Osteocyte (in vitro differentiated cells): ENCODE measurements at regions not wholly inside any gene's neighbourhood (a gene's known extent, or its start where the extent isn't known, plus 50 kb on each side); places are given as distances from the start of the nearest gene placed in this dataset.

Experiments
- DNase-seq: peaks from one replicate; pipeline ENCODE4 v3.0.0; 2021; ENCODE audit warnings: mixed read lengths; ENCODE audit not compliant: unreplicated experiment; ENCODE audit errors: extremely low spot score
- H3K27ac Mint-ChIP-seq: one replicate; pipeline ENCODE4 v1.8.0; 2021; ENCODE audit warnings: mild to moderate bottlenecking, mixed read lengths; ENCODE audit not compliant: unreplicated experiment
- H3K27me3 Mint-ChIP-seq: one replicate; pipeline ENCODE4 v1.8.0; 2021; ENCODE audit warnings: mixed read lengths; ENCODE audit not compliant: unreplicated experiment
- H3K36me3 Mint-ChIP-seq: one replicate; pipeline ENCODE4 v1.8.0; 2021; ENCODE audit warnings: mixed read lengths; ENCODE audit not compliant: unreplicated experiment
- H3K4me1 Mint-ChIP-seq: one replicate; pipeline ENCODE4 v1.8.0; 2021; ENCODE audit warnings: mixed read lengths; ENCODE audit not compliant: unreplicated experiment
- H3K4me3 Mint-ChIP-seq: one replicate; pipeline ENCODE4 v1.8.0; 2021; ENCODE audit warnings: mild to moderate bottlenecking, moderate library complexity, mixed read lengths; ENCODE audit not compliant: unreplicated experiment
- H3K9me3 Mint-ChIP-seq: one replicate; pipeline ENCODE4 v1.8.0; 2021; ENCODE audit warnings: mixed read lengths; ENCODE audit not compliant: unreplicated experiment
- TF ChIP-seq, protein P1 (sequence below): fragments of 200-600 bp; sonication (generic); IDR thresholded peaks from 2 replicates; pipeline ENCODE4 v1.5.0; 2021; ENCODE audit warnings: antibody characterized with exemption, mild to moderate bottlenecking, moderate library complexity

DNA sequence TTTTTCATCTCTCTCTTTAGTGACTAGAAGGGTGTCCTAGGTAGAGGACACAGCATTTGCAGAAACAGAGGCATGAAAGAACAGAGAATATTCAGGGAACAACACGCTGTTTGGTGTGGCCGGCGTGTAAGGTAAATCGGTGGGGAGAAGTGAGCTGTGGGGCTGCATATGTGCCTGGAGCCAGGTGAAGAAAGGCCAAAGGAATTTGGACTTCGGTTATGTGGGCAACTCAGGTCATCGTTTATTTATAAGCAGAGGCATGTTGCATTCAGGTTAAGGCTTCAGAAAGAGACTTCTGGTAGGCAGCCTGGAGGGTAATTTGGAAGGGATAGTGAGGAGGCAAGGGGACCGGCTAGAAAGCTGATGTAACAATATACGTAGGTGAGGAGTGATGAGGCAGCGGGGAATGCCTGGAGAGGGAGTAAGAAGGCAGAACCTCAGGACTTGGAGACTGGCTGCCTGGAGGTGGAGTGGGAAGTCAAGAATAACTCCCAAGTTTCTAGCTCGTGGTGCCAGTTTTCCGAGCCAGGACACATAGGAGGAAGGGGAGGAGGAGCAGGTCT lies 64.1 kb upstream of the ACOT11 start:
- DNase-seq = no peak
- H3K27me3 Mint-ChIP-seq = peaks cover 12% of the 10 kb centered on the region
- H3K36me3 Mint-ChIP-seq = no peaks in the 10 kb centered on the region
- H3K4me3 Mint-ChIP-seq = no peak overlapping the region
- H3K9me3 Mint-ChIP-seq = no peaks in the 10 kb centered on the region
- no peak overlapping the region for H3K27ac Mint-ChIP-seq
- H3K4me1 Mint-ChIP-seq = peaks cover 31% of the 10 kb centered on the region
- TF ChIP-seq, protein P1, sequence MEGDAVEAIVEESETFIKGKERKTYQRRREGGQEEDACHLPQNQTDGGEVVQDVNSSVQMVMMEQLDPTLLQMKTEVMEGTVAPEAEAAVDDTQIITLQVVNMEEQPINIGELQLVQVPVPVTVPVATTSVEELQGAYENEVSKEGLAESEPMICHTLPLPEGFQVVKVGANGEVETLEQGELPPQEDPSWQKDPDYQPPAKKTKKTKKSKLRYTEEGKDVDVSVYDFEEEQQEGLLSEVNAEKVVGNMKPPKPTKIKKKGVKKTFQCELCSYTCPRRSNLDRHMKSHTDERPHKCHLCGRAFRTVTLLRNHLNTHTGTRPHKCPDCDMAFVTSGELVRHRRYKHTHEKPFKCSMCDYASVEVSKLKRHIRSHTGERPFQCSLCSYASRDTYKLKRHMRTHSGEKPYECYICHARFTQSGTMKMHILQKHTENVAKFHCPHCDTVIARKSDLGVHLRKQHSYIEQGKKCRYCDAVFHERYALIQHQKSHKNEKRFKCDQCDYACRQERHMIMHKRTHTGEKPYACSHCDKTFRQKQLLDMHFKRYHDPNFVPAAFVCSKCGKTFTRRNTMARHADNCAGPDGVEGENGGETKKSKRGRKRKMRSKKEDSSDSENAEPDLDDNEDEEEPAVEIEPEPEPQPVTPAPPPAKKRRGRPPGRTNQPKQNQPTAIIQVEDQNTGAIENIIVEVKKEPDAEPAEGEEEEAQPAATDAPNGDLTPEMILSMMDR = no peak

GRCh38 chr1:54481201-54481884 lies 66.7 kb upstream of the ACOT11 start:
- Mint-ChIP-seq H3K9me3 (no peaks in the 10 kb centered on the region), H3K36me3 (no peaks in the 10 kb centered on the region), H3K4me1 (peaks cover 17% of the 10 kb centered on the region), H3K27me3 (peaks cover 20% of the 10 kb centered on the region), H3K27ac (no peak overlapping the region), H3K4me3 (no peak overlapping the region)
- DNase-seq = no peak
- TF ChIP-seq, protein P1 = no peak

DNA sequence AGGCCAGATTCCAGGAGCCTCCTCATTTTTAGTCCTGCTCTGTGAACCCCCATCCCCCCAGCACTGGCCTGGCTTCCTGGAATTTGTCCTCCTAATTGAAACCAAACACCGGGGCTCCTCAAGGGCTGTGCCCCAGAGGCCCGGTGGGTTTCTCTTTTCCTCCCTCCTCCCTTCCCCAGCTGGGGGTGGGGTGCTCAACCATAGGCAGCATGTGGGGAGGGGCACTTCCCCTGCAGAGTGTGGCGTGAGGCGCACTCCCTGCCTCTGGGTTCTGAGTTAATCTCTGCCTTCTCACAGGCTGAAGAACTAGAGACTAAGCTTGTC lies 67.5 kb upstream of the ACOT11 start:
- no peaks in the 10 kb centered on the region for H3K9me3 Mint-ChIP-seq
- no peak overlapping the region for H3K4me3 Mint-ChIP-seq
- TF ChIP-seq, protein P1 = no peak
- H3K27ac Mint-ChIP-seq = peak overlapping the region; percentile 44
- no peak for DNase-seq
- no peaks in the 10 kb centered on the region for H3K36me3 Mint-ChIP-seq
- peaks cover 20% of the 10 kb centered on the region for H3K27me3 Mint-ChIP-seq
- H3K4me1 Mint-ChIP-seq = peaks cover 20% of the 10 kb centered on the region

GRCh38 chr1:54479841-54480524 lies 68.0 kb upstream of the ACOT11 start:
- Mint-ChIP-seq H3K4me3 (no peak overlapping the region), H3K9me3 (no peaks in the 10 kb centered on the region), H3K36me3 (no peaks in the 10 kb centered on the region), H3K4me1 (peaks cover 23% of the 10 kb centered on the region), H3K27ac (peak overlapping the region; percentile 42), H3K27me3 (peaks cover 19% of the 10 kb centered on the region)
- no peak for DNase-seq
- TF ChIP-seq, protein P1 = no peak

DNA sequence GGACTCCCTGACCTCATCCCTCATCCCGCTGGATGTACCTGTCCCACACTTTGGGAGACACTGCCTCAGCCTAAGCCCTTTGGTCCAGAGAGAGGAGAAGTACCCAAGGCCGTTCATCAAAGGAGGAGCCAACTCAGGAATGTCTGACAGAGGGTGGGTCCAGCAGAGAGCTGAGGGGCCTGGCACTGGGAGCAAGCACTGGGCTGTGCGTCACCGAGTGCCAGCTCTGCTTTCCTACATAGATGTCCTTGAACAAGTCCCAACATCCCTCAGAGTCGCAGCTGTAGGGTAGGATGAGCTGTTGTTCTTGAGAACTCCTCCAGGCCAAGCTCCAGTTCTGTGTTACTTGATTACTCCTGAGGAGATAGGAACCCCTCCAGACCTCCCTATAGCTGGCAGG lies 68.8 kb upstream of the ACOT11 start:
- no peaks in the 10 kb centered on the region for H3K36me3 Mint-ChIP-seq
- no peak for DNase-seq
- no peak overlapping the region for H3K27ac Mint-ChIP-seq
- peaks cover 21% of the 10 kb centered on the region for H3K27me3 Mint-ChIP-seq
- H3K4me1 Mint-ChIP-seq = peaks cover 26% of the 10 kb centered on the region
- no peak overlapping the region for H3K4me3 Mint-ChIP-seq
- no peaks in the 10 kb centered on the region for H3K9me3 Mint-ChIP-seq
- TF ChIP-seq, protein P1 = no peak
